H1 (cell line): ENCODE measurements at regions not wholly inside any gene's neighbourhood (a gene's known extent, or its start where the extent isn't known, plus 50 kb on each side); places are given as distances from the start of the nearest gene placed in this dataset.

Experiments
- CTCF ChIA-PET: fragments of 300-600 bp; sonication (Branson Sonifier 250); formaldehyde crosslinking; loops from one replicate; lab custom pipeline; 2021; ENCODE audit not compliant: partially characterized antibody; lab: Charles Lee
- POLR2A ChIA-PET: fragments of 300-600 bp; sonication (Branson Sonifier 250); formaldehyde crosslinking; loops from one replicate; lab custom pipeline; 2021; ENCODE audit warnings: inconsistent platforms; ENCODE audit not compliant: partially characterized antibody; lab: Charles Lee
- DNase-seq, 2 experiments: peaks; one replicate each; pipeline versions ENCODE4 v3.0.0 to v3.0.0-alpha.2; 2010 to 2022; ENCODE audit warnings: low spot score in 2 of 2, low read depth in 1 of 2, mixed read lengths in 1 of 2
- FAIRE-seq: peaks from 2 replicates; lab custom pipeline; 2011; peaks lifted over from hg19 to GRCh38; lab: Jason Lieb, UNC
- H2AFZ ChIP-seq: 2 replicates; pipeline ENCODE4 v1.8.1; 2012; ENCODE audit warnings: low read length, inconsistent platforms
- H2AK5ac ChIP-seq: 2 replicates; pipeline ENCODE4 v1.6.1; 2013; ENCODE audit warnings: low read depth, low read length
- H2BK120ac ChIP-seq: replicated peaks from 2 replicates; pipeline ENCODE3; 2013; ENCODE audit warnings: low read depth, low read length, inconsistent platforms
- H2BK12ac ChIP-seq: 2 replicates; pipeline ENCODE4 v1.6.1; 2013; ENCODE audit warnings: low read depth, low read length
- H2BK15ac ChIP-seq: 2 replicates; pipeline ENCODE4 v1.6.1; 2013; ENCODE audit warnings: low read length
- H2BK20ac ChIP-seq: 2 replicates; pipeline ENCODE4 v1.6.1; 2013; ENCODE audit warnings: low read length
- H2BK5ac ChIP-seq: 2 replicates; pipeline ENCODE4 v1.6.1; 2013; ENCODE audit warnings: low read depth, low read length
- H3K14ac ChIP-seq: 2 replicates; pipeline ENCODE4 v1.6.1; 2013; ENCODE audit warnings: inconsistent platforms; ENCODE audit not compliant: insufficient read length
- H3K18ac ChIP-seq: 2 replicates; pipeline ENCODE4 v1.6.1; 2013; ENCODE audit warnings: low read length; ENCODE audit errors: extremely low read depth
- H3K23ac ChIP-seq: 2 replicates; pipeline ENCODE4 v1.6.1; 2013; ENCODE audit warnings: inconsistent platforms; ENCODE audit not compliant: insufficient read length
- H3K23me2 ChIP-seq: 2 replicates; pipeline ENCODE4 v1.6.1; 2013; ENCODE audit warnings: low read depth, low read length
- H3K27ac ChIP-seq: 2 replicates; pipeline ENCODE4 v1.6.1; 2011; ENCODE audit warnings: low read depth, low read length, inconsistent platforms
- H3K27me3 ChIP-seq, 4 experiments: replicated peaks in 1 of 4; 1 replicate in 1 of 4; 2 replicates in 3 of 4; pipeline versions ENCODE4 v1.6.1 to v1.8.1; 2011 to 2013; ENCODE audit warnings: low read length in 3 of 4, mild to moderate bottlenecking in 3 of 4, inconsistent platforms in 2 of 4, mixed read lengths in 2 of 4, moderate library complexity in 1 of 4; ENCODE audit not compliant: control insufficient read depth in 3 of 4, insufficient read depth in 3 of 4; ENCODE audit errors: extremely low read depth in 1 of 4
- H3K36me3 ChIP-seq, 4 experiments: 2 replicates each; pipeline versions ENCODE4 v1.6.1 to v1.8.1; 2011 to 2013; ENCODE audit warnings: mild to moderate bottlenecking in 4 of 4, low read length in 3 of 4, moderate library complexity in 2 of 4, control low read depth in 1 of 4, inconsistent platforms in 1 of 4; ENCODE audit not compliant: insufficient read depth in 4 of 4, control insufficient read depth in 2 of 4
- H3K4ac ChIP-seq: replicated peaks from 2 replicates; pipeline ENCODE3; 2013; ENCODE audit warnings: low read length, low read depth, mixed read lengths, inconsistent platforms; ENCODE audit not compliant: insufficient read length
- H3K4me1 ChIP-seq, 4 experiments: replicated peaks in 1 of 4; 1 replicate in 1 of 4; 2 replicates in 3 of 4; pipeline versions ENCODE4 v1.6.1 to v1.8.1; 2011 to 2013; ENCODE audit warnings: low read length in 3 of 4, inconsistent platforms in 2 of 4, mixed read lengths in 1 of 4; ENCODE audit not compliant: insufficient read depth in 4 of 4, control insufficient read depth in 3 of 4
- H3K4me2 ChIP-seq, 2 experiments: 2 replicates each; pipeline versions ENCODE4 v1.6.1 to v1.8.1; 2011 to 2013; ENCODE audit warnings: low read depth in 2 of 2, low read length in 2 of 2, control low read depth in 1 of 2, inconsistent platforms in 1 of 2, mild to moderate bottlenecking in 1 of 2; ENCODE audit not compliant: insufficient read depth in 1 of 2
- H3K4me3 ChIP-seq, 4 experiments: fragments of 200-600, 300-600 bp in 1 of 4; sonication (generic), shearing (Covaris generic), sonication (Bioruptor Twin) in 1 of 4; 2 replicates each; pipeline versions ENCODE4 v1.5.1 to v1.8.1; 2011 to 2016; ENCODE audit warnings: low read length in 4 of 4, low read depth in 3 of 4, control low read depth in 2 of 4, inconsistent platforms in 2 of 4, mild to moderate bottlenecking in 2 of 4, mixed read lengths in 1 of 4, moderate library complexity in 1 of 4; ENCODE audit not compliant: insufficient read depth in 2 of 4; ENCODE audit errors: extremely low read depth in 1 of 4
- H3K56ac ChIP-seq: replicated peaks from 2 replicates; pipeline ENCODE3; 2013; ENCODE audit warnings: low read depth, mild to moderate bottlenecking, mixed read lengths, low read length, inconsistent platforms; ENCODE audit not compliant: insufficient read length
- H3K79me1 ChIP-seq: 2 replicates; pipeline ENCODE4 v1.6.1; 2013; ENCODE audit warnings: low read depth, low read length, control low read depth
- H3K79me2 ChIP-seq, 2 experiments: 2 replicates each; pipeline versions ENCODE4 v1.6.1 to v1.8.1; 2012 to 2013; ENCODE audit warnings: low read length in 2 of 2, mild to moderate bottlenecking in 2 of 2, inconsistent platforms in 1 of 2; ENCODE audit not compliant: insufficient read depth in 2 of 2, control insufficient read depth in 1 of 2
- H3K9ac ChIP-seq, 4 experiments: replicated peaks in 1 of 4; 1 replicate in 1 of 4; 2 replicates in 3 of 4; pipeline versions ENCODE4 v1.6.1 to v1.8.1; 2011 to 2013; ENCODE audit warnings: low read depth in 3 of 4, low read length in 3 of 4, control low read depth in 2 of 4, mild to moderate bottlenecking in 2 of 4, moderate library complexity in 2 of 4, inconsistent platforms in 1 of 4; ENCODE audit errors: extremely low read depth in 1 of 4
- H3K9me3 ChIP-seq, 2 experiments: 2 replicates each; pipeline versions ENCODE4 v1.6.1 to v1.8.1; 2012 to 2013; ENCODE audit warnings: mild to moderate bottlenecking in 2 of 2, moderate library complexity in 2 of 2, control low read depth in 1 of 2, inconsistent platforms in 1 of 2, low read depth in 1 of 2, low read length in 1 of 2, mixed read lengths in 1 of 2; ENCODE audit not compliant: insufficient read depth in 2 of 2
- H4K20me1 ChIP-seq, 2 experiments: replicated peaks in 1 of 2; 2 replicates each; pipeline versions ENCODE3 to v1.8.1; 2011 to 2013; ENCODE audit warnings: inconsistent platforms in 2 of 2, low read length in 2 of 2, mild to moderate bottlenecking in 1 of 2; ENCODE audit not compliant: insufficient read depth in 2 of 2, control insufficient read depth in 1 of 2
- H4K5ac ChIP-seq: 2 replicates; pipeline ENCODE4 v1.6.1; 2013; ENCODE audit warnings: low read length, low read depth, mixed read lengths, inconsistent platforms; ENCODE audit not compliant: insufficient read length
- H4K8ac ChIP-seq: 2 replicates; pipeline ENCODE4 v1.8.0; 2013; ENCODE audit warnings: mild to moderate bottlenecking, moderate library complexity, low read length, inconsistent platforms; ENCODE audit not compliant: insufficient read depth; ENCODE audit errors: extremely low read depth
- H4K91ac ChIP-seq: replicated peaks from 2 replicates; pipeline ENCODE3; 2013; ENCODE audit warnings: low read length, mixed read lengths, inconsistent platforms; ENCODE audit not compliant: insufficient read length
- ATF3 ChIP-seq: IDR thresholded peaks from 2 replicates; pipeline ENCODE4 v1.6.1; 2011; ENCODE audit warnings: low read depth, mild to moderate bottlenecking, low read length; ENCODE audit not compliant: insufficient read depth
- BACH1 ChIP-seq: IDR thresholded peaks from 2 replicates; pipeline ENCODE4 v1.6.1; 2012; ENCODE audit warnings: low read length, improper control_type of control experiment
- BRCA1 ChIP-seq: IDR thresholded peaks from 2 replicates; pipeline ENCODE4 v1.6.1; 2012; ENCODE audit warnings: low read depth, low read length, improper control_type of control experiment
- HDAC6 ChIP-seq: IDR thresholded peaks from one replicate; pipeline ENCODE4 v1.7.1; 2012; ENCODE audit warnings: low read depth, mild to moderate bottlenecking, inconsistent platforms, low read length, moderate library complexity
- KDM4A ChIP-seq: IDR thresholded peaks from one replicate; pipeline ENCODE4 v1.7.1; 2012; ENCODE audit warnings: low read depth, mild to moderate bottlenecking, moderate library complexity, low read length, inconsistent platforms; ENCODE audit not compliant: severe bottlenecking
- POLR2A ChIP-seq, 2 experiments: IDR thresholded peaks; 1 replicate in 1 of 2; 2 replicates in 1 of 2; pipeline ENCODE4 v1.6.1; 2011; ENCODE audit warnings: low read depth in 2 of 2, low read length in 2 of 2, mild to moderate bottlenecking in 2 of 2; ENCODE audit errors: control extremely low read depth in 1 of 2
- WGBS, 2 experiments: shearing (Covaris generic) in 1 of 2; methylation state at CpG; one replicate each; pipeline versions ENCODE4 v1.1.6 to v1.1.7; 2013 to 2015; ENCODE audit warnings: low lambda C conversion rate in 2 of 2, mixed read lengths in 2 of 2, inconsistent platforms in 1 of 2, low coverage in 1 of 2, missing lambda C conversion rate in 1 of 2; ENCODE audit not compliant: insufficient replicate concordance in 2 of 2, insufficient coverage in 1 of 2, insufficient read length in 1 of 2; ENCODE audit errors: extremely low coverage in 1 of 2, missing lambda C conversion rate in 1 of 2; 5-methylcytosine and 5-hydroxymethylcytosine counted together

- Histone ChIP-seq H3K23me2 (no peaks in the 10 kb centered on the region), H2BK120ac (no peak overlapping the region), H3K79me2 (no peaks in the 10 kb centered on the region), H4K5ac (no peak overlapping the region), H2BK15ac (no peak overlapping the region), H3K4ac (no peak overlapping the region), H2AK5ac (no peak overlapping the region), H3K23ac (no peak overlapping the region), H3K36me3 (no peaks in the 10 kb centered on the region), H3K9me3 (no peaks in the 10 kb centered on the region), H3K27ac (no peak overlapping the region), H3K27me3 (no peaks in the 10 kb centered on the region), H4K20me1 (no peaks in the 10 kb centered on the region), H3K4me1 (no peaks in the 10 kb centered on the region), H3K14ac (no peak overlapping the region), H4K8ac (no peak overlapping the region), H2BK12ac (no peak overlapping the region), H2BK20ac (no peak overlapping the region), H4K91ac (no peak overlapping the region), H2BK5ac (no peak overlapping the region), H3K79me1 (no peaks in the 10 kb centered on the region), H3K18ac (no peak overlapping the region), H2AFZ (no peak overlapping the region), H3K56ac (no peak overlapping the region), H3K4me2 (no peak overlapping the region), H3K9ac (no peak overlapping the region), H3K4me3 (no peak overlapping the region)
- no peak for FAIRE-seq
- TF ChIP-seq POLR2A (IDR thresholded peaks at IDR 0.05; ENCODE audit: control extremely low read depth in 1 of 2, low read depth in 2 of 2, low read length in 2 of 2) (no peak), BRCA1 (no peak), ATF3 (no peak), KDM4A (no peak), BACH1 (no peak), HDAC6 (no peak)
- POLR2A ChIA-PET, result no interaction called here
- WGBS, 2 experiments, result 82% methylated on average over 10 of the region's 10 CpGs; no CpG with 5 or more reads in 1 of the 2 experiments
- CTCF ChIA-PET, result no interaction called here
- no peak for DNase-seq
These were observed 608.1 kb upstream of the ADAMTS16 start for GRCh38 chr5:4531756-4532704.
